Peyer's patch (tissue), 4 donors: ENCODE measurements at regions not wholly inside any gene's neighbourhood (a gene's known extent, or its start where the extent isn't known, plus 50 kb on each side); places are given as distances from the start of the nearest gene placed in this dataset.

ENCODE experiments used
- CTCF ChIP-seq, 6 experiments: fragments of 450-650 bp in 4 of 6; fragments of 200-600 bp in 2 of 6; sonication (generic) in 1 of 6; IDR thresholded peaks; one replicate each; pipeline ENCODE4 v1.5.1; 2017 to 2019; ENCODE audit warnings: antibody characterized with exemption in 6 of 6, mild to moderate bottlenecking in 3 of 6, moderate library complexity in 1 of 6
- POLR2A ChIP-seq, 2 donors: fragments of 450-650 bp; IDR thresholded peaks; one replicate each; pipeline ENCODE4 v1.5.1; 2017; ENCODE audit warnings: antibody characterized with exemption in 2 of 2, mild to moderate bottlenecking in 2 of 2, moderate library complexity in 2 of 2

DNA sequence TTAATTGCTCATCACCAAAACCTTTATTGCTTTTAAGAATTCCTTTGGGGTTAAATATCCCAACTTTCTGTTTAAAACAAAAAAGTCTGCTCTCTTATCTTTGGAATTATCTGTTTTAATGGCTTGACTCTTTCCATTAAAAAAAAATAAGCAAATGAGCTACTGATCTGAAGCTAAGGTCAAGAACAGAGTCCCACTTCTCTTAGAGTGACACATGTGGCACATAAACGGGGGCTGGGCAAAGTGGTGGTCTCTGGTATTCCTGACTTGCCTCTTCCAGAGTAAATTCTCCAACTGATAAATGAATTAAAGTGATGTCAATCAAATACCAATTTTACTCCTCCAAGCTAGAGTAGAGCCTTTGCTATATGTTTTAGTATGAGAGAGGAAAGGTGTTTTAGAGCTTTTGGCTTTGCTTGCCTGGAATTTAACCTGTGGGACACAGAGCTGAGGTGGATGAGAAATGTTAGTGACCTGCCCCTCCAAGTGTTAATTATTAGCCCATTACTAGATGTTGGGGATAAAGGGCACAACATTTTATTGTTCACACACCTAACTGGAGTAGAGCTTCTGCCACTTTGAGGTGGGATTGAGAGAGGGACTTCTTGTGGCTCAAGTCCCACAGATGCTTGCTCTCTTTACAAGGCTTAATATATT is 864.0 kb downstream of the LRRIQ3 start:
- no peak for TF ChIP-seq CTCF (IDR thresholded peaks at IDR 0.05)
- no peak for TF ChIP-seq POLR2A (IDR thresholded peaks at IDR 0.05)
